HepG2 (cell line): ENCODE measurements at regions not wholly inside any gene's neighbourhood (a gene's known extent, or its start where the extent isn't known, plus 50 kb on each side); places are given as distances from the start of the nearest gene placed in this dataset.

Source experiments
- BRD4 ChIP-seq: sonication (generic); formaldehyde crosslinking; IDR thresholded peaks from 2 replicates; pipeline ENCODE4 v1.4.0; 2020; ENCODE audit warnings: missing genetic modification reagents
- DNMT3B ChIP-seq: conservative IDR thresholded peaks from 2 replicates; pipeline ENCODE4 v1.6.1; 2016; ENCODE audit warnings: missing biosample characterization, control low read depth
- EZH2 ChIP-seq: conservative IDR thresholded peaks from 2 replicates; pipeline ENCODE4 v1.6.1; 2012; ENCODE audit warnings: mild to moderate bottlenecking, low read depth, low read length, moderate library complexity
- FIP1L1 ChIP-seq: fragments of 200-400 bp; formaldehyde crosslinking; IDR thresholded peaks from 2 replicates; pipeline ENCODE4 v1.6.1; 2018; ENCODE audit warnings: low read depth, mild to moderate bottlenecking, low read length, moderate library complexity, borderline replicate concordance; ENCODE audit not compliant: insufficient read depth
- HOXA7 ChIP-seq: sonication (generic); formaldehyde crosslinking; IDR thresholded peaks from 2 replicates; pipeline ENCODE4 v1.8.1; 2022; ENCODE audit warnings: mild to moderate bottlenecking, missing genetic modification reagents, moderate library complexity
- MTF1 ChIP-seq: sonication (generic); formaldehyde crosslinking; IDR thresholded peaks from 2 replicates; pipeline ENCODE4 v1.5.0; 2020; ENCODE audit warnings: missing genetic modification reagents
- NKX3-1 ChIP-seq: sonication (generic); formaldehyde crosslinking; IDR thresholded peaks from 2 replicates; pipeline ENCODE4 v1.5.0; 2020; ENCODE audit warnings: missing genetic modification reagents
- PITX1 ChIP-seq: sonication (generic); formaldehyde crosslinking; IDR thresholded peaks from 2 replicates; pipeline ENCODE4 v1.5.1; 2020; ENCODE audit warnings: mild to moderate bottlenecking, missing genetic modification reagents
- REL ChIP-seq: sonication (generic); formaldehyde crosslinking; conservative IDR thresholded peaks from 2 replicates; pipeline ENCODE4 v1.8.0; 2022; ENCODE audit warnings: mild to moderate bottlenecking, missing genetic modification reagents, moderate library complexity
- SNAI1 ChIP-seq: sonication (generic); formaldehyde crosslinking; IDR thresholded peaks from 2 replicates; pipeline ENCODE4 v1.5.0; 2020; ENCODE audit warnings: mild to moderate bottlenecking, missing genetic modification reagents, borderline replicate concordance
- TARDBP ChIP-seq: sonication (generic); formaldehyde crosslinking; IDR thresholded peaks from 2 replicates; pipeline ENCODE4 v1.8.0; 2022; ENCODE audit warnings: mild to moderate bottlenecking, missing genetic modification reagents
- ZBTB20 ChIP-seq: sonication (generic); formaldehyde crosslinking; IDR thresholded peaks from 2 replicates; pipeline ENCODE4 v1.8.1; 2023; ENCODE audit warnings: missing genetic modification reagents, low read depth, mild to moderate bottlenecking, borderline replicate concordance
- ZBTB7B ChIP-seq: sonication (generic); formaldehyde crosslinking; IDR thresholded peaks from 2 replicates; pipeline ENCODE4 v1.4.0; 2020; ENCODE audit warnings: missing genetic modification reagents
- ZKSCAN8 ChIP-seq: IDR thresholded peaks from 2 replicates; pipeline ENCODE4 v1.6.1; 2016; ENCODE audit warnings: borderline replicate concordance, missing genetic modification reagents, missing compliant biosample characterization
- ZNF160 ChIP-seq: sonication (generic); formaldehyde crosslinking; IDR thresholded peaks from 2 replicates; pipeline ENCODE4 v1.8.0; 2022; ENCODE audit warnings: mild to moderate bottlenecking, inconsistent platforms, missing genetic modification reagents
- ZNF20 ChIP-seq: sonication (generic); formaldehyde crosslinking; IDR thresholded peaks from 2 replicates; pipeline ENCODE4 v1.4.0; 2020; ENCODE audit warnings: mild to moderate bottlenecking, moderate library complexity, missing genetic modification reagents
- ZSCAN29 ChIP-seq: sonication (generic); formaldehyde crosslinking; conservative IDR thresholded peaks from 2 replicates; pipeline ENCODE4 v1.4.0; 2020; ENCODE audit warnings: mild to moderate bottlenecking, missing genetic modification reagents
- TF ChIP-seq, protein P1 (sequence below), 2 experiments: sonication (generic) in 1 of 2; formaldehyde crosslinking in 1 of 2; IDR thresholded peaks; 2 replicates each; pipeline versions ENCODE4 v1.4.0 to v1.6.1; 2016 to 2020; ENCODE audit warnings: borderline replicate concordance in 1 of 2, low read depth in 1 of 2, mild to moderate bottlenecking in 1 of 2, missing genetic modification reagents in 1 of 2

GRCh38 chr19:46943150-46943946, 76.3 kb upstream of the NPAS1 start (continued):
- peak; percentile 32; the same call in 1 of the 2 replicates for TF ChIP-seq PITX1 (CRISPR knock-in tag)
- TF ChIP-seq, protein P1, sequence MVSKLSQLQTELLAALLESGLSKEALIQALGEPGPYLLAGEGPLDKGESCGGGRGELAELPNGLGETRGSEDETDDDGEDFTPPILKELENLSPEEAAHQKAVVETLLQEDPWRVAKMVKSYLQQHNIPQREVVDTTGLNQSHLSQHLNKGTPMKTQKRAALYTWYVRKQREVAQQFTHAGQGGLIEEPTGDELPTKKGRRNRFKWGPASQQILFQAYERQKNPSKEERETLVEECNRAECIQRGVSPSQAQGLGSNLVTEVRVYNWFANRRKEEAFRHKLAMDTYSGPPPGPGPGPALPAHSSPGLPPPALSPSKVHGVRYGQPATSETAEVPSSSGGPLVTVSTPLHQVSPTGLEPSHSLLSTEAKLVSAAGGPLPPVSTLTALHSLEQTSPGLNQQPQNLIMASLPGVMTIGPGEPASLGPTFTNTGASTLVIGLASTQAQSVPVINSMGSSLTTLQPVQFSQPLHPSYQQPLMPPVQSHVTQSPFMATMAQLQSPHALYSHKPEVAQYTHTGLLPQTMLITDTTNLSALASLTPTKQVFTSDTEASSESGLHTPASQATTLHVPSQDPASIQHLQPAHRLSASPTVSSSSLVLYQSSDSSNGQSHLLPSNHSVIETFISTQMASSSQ (IDR thresholded peaks at IDR 0.05; ENCODE audit: low read depth) = no peak
- TF ChIP-seq, protein P1 (CRISPR knock-in tag; IDR thresholded peaks at IDR 0.05; ENCODE audit: borderline replicate concordance) = no peak
- no peak for TF ChIP-seq ZBTB7B (CRISPR knock-in tag)
- TF ChIP-seq ZBTB20 (CRISPR knock-in tag) = no peak
- no peak for TF ChIP-seq SNAI1 (CRISPR knock-in tag)
- TF ChIP-seq TARDBP (CRISPR knock-in tag) = peak; percentile 39; the same call in 1 of the 2 replicates
- no peak for TF ChIP-seq HOXA7 (CRISPR knock-in tag)
- TF ChIP-seq ZNF20 (CRISPR knock-in tag) = no peak
- TF ChIP-seq DNMT3B (CRISPR knock-in tag) = no peak
- TF ChIP-seq MTF1 = no peak
- TF ChIP-seq BRD4 = no peak
- no peak for TF ChIP-seq ZKSCAN8 (CRISPR knock-in tag)
- no peak for TF ChIP-seq FIP1L1
- TF ChIP-seq ZNF160 (CRISPR knock-in tag) = no peak
- TF ChIP-seq NKX3-1 (CRISPR knock-in tag) = no peak
- TF ChIP-seq REL (CRISPR knock-in tag) = no peak
- no peak for TF ChIP-seq ZSCAN29 (CRISPR knock-in tag)
- TF ChIP-seq EZH2 = no peak
